ENCODE measurements at regions not wholly inside any gene's neighbourhood (a gene's known extent, or its start where the extent isn't known, plus 50 kb on each side); places are given as distances from the start of the nearest gene placed in this dataset.

DNA sequence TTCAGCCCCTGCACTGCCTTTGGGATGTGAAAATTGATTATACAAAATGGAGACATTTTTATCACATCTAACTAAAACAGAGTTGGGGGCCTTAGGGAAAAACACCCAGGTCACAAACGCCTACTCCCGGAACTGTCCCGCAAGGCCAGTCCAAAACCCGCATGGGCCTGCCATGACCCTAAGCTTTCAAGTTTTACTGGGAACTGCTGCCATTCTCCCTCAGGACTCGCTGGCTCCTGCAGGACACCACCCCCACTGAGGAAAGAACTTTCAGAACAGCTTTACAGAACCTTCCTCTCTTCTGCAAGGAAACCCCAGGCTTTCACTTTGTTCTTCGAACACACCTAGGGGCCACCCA lies 320.4 kb upstream of the HS6ST1 start:
- no peaks in the 10 kb centered on the region for H3K27me3 ChIP-seq (replicated peaks; ENCODE audit: control insufficient read depth, insufficient read depth, low read length)
- BruUV-seq (replicated peaks), result no TSS peak

DNA sequence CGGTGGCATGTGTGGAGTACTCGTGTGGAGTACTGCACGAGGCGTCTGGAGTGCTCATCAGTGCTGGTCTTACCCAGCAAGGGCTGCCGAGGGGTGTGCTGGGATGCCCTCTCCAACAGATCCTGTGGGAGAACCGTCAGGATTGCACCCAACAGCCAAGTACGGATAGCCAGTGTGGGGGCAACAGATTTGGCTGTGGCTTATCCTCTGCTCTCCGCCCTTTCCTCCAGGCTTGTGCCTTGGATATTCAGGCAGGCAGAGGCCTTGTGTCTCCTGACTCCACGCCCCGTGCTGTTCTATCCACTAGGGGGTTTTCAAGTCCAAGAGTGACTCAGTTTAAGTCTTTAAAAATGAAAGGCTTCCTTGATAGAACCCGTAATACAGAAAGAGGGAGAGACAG lies 321.0 kb upstream of the HS6ST1 start:
- TF ChIP-seq CTCF (IDR thresholded peaks at IDR 0.05; ENCODE audit: insufficient read depth in 1 of 2, low read depth in 1 of 2, low read length in 1 of 2, severe bottlenecking in 1 of 2, unreplicated experiment in 1 of 2), result no peak
- POLR2A ChIA-PET, result no interaction called here
- no TSS peak for BruUV-seq (replicated peaks)
- Histone ChIP-seq H3K4me1 (no peaks in the 10 kb centered on the region), H3K27me3 (replicated peaks; ENCODE audit: control insufficient read depth, insufficient read depth, low read length) (no peaks in the 10 kb centered on the region), H3K4me3 (ENCODE audit: low read depth, low read length) (no peak overlapping the region), H3K36me3 (ENCODE audit: control insufficient read depth, insufficient read depth, low read length) (no peaks in the 10 kb centered on the region), H3K9me3 (no peaks in the 10 kb centered on the region)
- no peaks in the 10 kb centered on the region for H3K9me3 Mint-ChIP-seq (ENCODE audit: unreplicated experiment)
- no peak overlapping the region for H3K4me3 Mint-ChIP-seq (ENCODE audit: unreplicated experiment)
- no peaks in the 10 kb centered on the region for H3K4me1 Mint-ChIP-seq (ENCODE audit: low read depth, unreplicated experiment)
- CTCF ChIA-PET, result no interaction called here
- no peak overlapping the region for H3K27ac Mint-ChIP-seq (ENCODE audit: unreplicated experiment)
- no peaks in the 10 kb centered on the region for H3K36me3 Mint-ChIP-seq (ENCODE audit: insufficient read depth, unreplicated experiment)
- intact Hi-C loops (cut with micrococcal nuclease; ENCODE audit: unreplicated experiment), result no loop called here
- no peak for DNase-seq
- peaks cover 3% of the 10 kb centered on the region for H3K27me3 Mint-ChIP-seq (ENCODE audit: insufficient read depth, unreplicated experiment)

More for the DNA sequence above, 320.4 kb upstream of the HS6ST1 start:
- intact Hi-C loops (cut with micrococcal nuclease; ENCODE audit: unreplicated experiment), result no loop called here
- POLR2A ChIA-PET, result no interaction called here
- DNase-seq, result no peak
- no peaks in the 10 kb centered on the region for H3K36me3 ChIP-seq (ENCODE audit: control insufficient read depth, insufficient read depth, low read length)
- H3K9me3 Mint-ChIP-seq (ENCODE audit: unreplicated experiment), result no peaks in the 10 kb centered on the region
- H3K4me1 ChIP-seq, result no peaks in the 10 kb centered on the region
- H3K27me3 Mint-ChIP-seq (ENCODE audit: insufficient read depth, unreplicated experiment), result no peaks in the 10 kb centered on the region
- H3K4me3 ChIP-seq (ENCODE audit: low read depth, low read length), result no peak overlapping the region
- H3K4me3 Mint-ChIP-seq (ENCODE audit: unreplicated experiment), result no peak overlapping the region
- H3K27ac Mint-ChIP-seq (ENCODE audit: unreplicated experiment), result no peak overlapping the region
- CTCF ChIA-PET, result no interaction called here
- no peaks in the 10 kb centered on the region for H3K36me3 Mint-ChIP-seq (ENCODE audit: insufficient read depth, unreplicated experiment)
- no peaks in the 10 kb centered on the region for H3K9me3 ChIP-seq
- H3K4me1 Mint-ChIP-seq (ENCODE audit: low read depth, unreplicated experiment), result no peaks in the 10 kb centered on the region
- TF ChIP-seq CTCF (IDR thresholded peaks at IDR 0.05; ENCODE audit: insufficient read depth in 1 of 2, low read depth in 1 of 2, low read length in 1 of 2, severe bottlenecking in 1 of 2, unreplicated experiment in 1 of 2), result no peak

DNA sequence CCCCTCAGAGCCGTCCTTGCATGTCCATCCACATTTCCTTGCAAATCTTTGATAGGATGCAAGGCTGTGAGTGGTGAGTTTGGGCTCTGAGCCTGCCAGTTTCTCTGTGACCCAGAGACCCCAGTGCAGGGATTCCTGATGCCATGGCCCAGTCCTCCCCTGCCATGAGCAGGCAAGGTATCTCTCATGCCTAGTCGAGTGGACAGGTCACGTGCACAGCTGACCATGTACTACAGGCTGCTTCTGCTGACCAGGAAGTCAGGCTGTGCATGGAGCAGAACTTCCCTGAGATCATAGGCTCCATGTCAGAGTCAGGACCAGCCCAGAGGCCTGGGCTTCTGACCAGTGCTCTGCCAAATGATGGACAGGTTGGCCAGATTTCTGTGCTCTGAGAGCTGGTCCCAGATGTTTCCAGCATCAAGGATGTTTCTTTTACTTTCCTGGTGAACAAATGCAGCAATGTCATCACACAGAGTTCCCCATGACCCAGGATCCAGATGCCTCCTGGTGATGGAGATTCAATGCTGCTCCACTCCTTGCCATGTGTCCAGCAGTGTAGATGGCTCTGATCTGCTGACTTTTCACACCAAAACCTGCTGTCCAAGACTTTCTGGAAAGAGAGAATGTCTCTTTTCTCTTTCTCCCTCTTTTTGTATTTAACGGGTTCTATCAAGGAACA lies 321.6 kb upstream of the HS6ST1 start:
- BruUV-seq (replicated peaks), result no TSS peak
- intact Hi-C loops (cut with micrococcal nuclease; ENCODE audit: unreplicated experiment), result no loop called here
- POLR2A ChIA-PET, result no interaction called here
- H3K36me3 ChIP-seq (ENCODE audit: control insufficient read depth, insufficient read depth, low read length), result no peaks in the 10 kb centered on the region
- TF ChIP-seq CTCF (IDR thresholded peaks at IDR 0.05; ENCODE audit: insufficient read depth in 1 of 2, low read depth in 1 of 2, low read length in 1 of 2, severe bottlenecking in 1 of 2, unreplicated experiment in 1 of 2), result no peak
- no peaks in the 10 kb centered on the region for H3K4me1 Mint-ChIP-seq (ENCODE audit: low read depth, unreplicated experiment)
- CTCF ChIA-PET, result no interaction called here
- no peaks in the 10 kb centered on the region for H3K36me3 Mint-ChIP-seq (ENCODE audit: insufficient read depth, unreplicated experiment)
- no peaks in the 10 kb centered on the region for H3K9me3 Mint-ChIP-seq (ENCODE audit: unreplicated experiment)
- H3K27me3 Mint-ChIP-seq (ENCODE audit: insufficient read depth, unreplicated experiment), result peaks cover 6% of the 10 kb centered on the region
- no peak for DNase-seq
- H3K4me1 ChIP-seq, result no peaks in the 10 kb centered on the region
- H3K27me3 ChIP-seq (replicated peaks; ENCODE audit: control insufficient read depth, insufficient read depth, low read length), result no peaks in the 10 kb centered on the region
- no peak overlapping the region for H3K4me3 ChIP-seq (ENCODE audit: low read depth, low read length)
- H3K4me3 Mint-ChIP-seq (ENCODE audit: unreplicated experiment), result no peak overlapping the region
- no peak overlapping the region for H3K27ac Mint-ChIP-seq (ENCODE audit: unreplicated experiment)
- H3K9me3 ChIP-seq, result no peaks in the 10 kb centered on the region

All from Caco-2 (cell line).